Karpas-422 (cell line): ENCODE measurements at regions not wholly inside any gene's neighbourhood (a gene's known extent, or its start where the extent isn't known, plus 50 kb on each side); places are given as distances from the start of the nearest gene placed in this dataset.

Source experiments
- DNase-seq: peaks from one replicate; pipeline ENCODE4 v3.0.0-alpha.2; 2015
- H2AFZ ChIP-seq: fragments of 200-600 bp; sonication (generic); 2 replicates; pipeline ENCODE4 v1.6.1; 2014; ENCODE audit warnings: antibody characterized with exemption, low read length, mixed read lengths
- H3K27ac ChIP-seq: fragments of 200-600 bp; sonication (generic); 2 replicates; pipeline ENCODE4 v1.5.1; 2014; ENCODE audit warnings: mild to moderate bottlenecking, low read length, moderate library complexity
- H3K27me3 ChIP-seq: fragments of 200-600 bp; sonication (generic); 2 replicates; pipeline ENCODE4 v1.6.1; 2014; ENCODE audit warnings: low read length, mixed read lengths
- H3K36me3 ChIP-seq: fragments of 200-600 bp; sonication (generic); 2 replicates; pipeline ENCODE4 v1.6.1; 2014; ENCODE audit warnings: low read length, mixed read lengths; ENCODE audit not compliant: insufficient read depth
- H3K4me1 ChIP-seq: fragments of 200-600 bp; sonication (generic); 2 replicates; pipeline ENCODE4 v1.6.1; 2014; ENCODE audit warnings: mild to moderate bottlenecking, low read length, mixed read lengths
- H3K4me2 ChIP-seq: fragments of 200-600 bp; sonication (generic); 2 replicates; pipeline ENCODE4 v1.6.1; 2014; ENCODE audit warnings: low read length, low read depth, mild to moderate bottlenecking; ENCODE audit not compliant: poor library complexity, severe bottlenecking
- H3K4me3 ChIP-seq: fragments of 200-600 bp; sonication (generic); 2 replicates; pipeline ENCODE4 v1.5.1; 2014; ENCODE audit warnings: mild to moderate bottlenecking, antibody characterized with exemption, low read length, mixed read lengths
- H3K79me2 ChIP-seq: fragments of 200-600 bp; sonication (generic); 2 replicates; pipeline ENCODE4 v1.6.1; 2014; ENCODE audit warnings: mild to moderate bottlenecking, low read length, mixed read lengths
- H3K9ac ChIP-seq: fragments of 200-600 bp; sonication (generic); 2 replicates; pipeline ENCODE4 v1.6.0; 2014; ENCODE audit warnings: low read length
- H3K9me2 ChIP-seq: fragments of 200-600 bp; sonication (generic), shearing (Covaris generic); replicated peaks from 2 replicates; pipeline ENCODE4 v1.6.0; 2014; ENCODE audit warnings: mild to moderate bottlenecking, low read length, moderate library complexity; ENCODE audit not compliant: insufficient read depth
- H3K9me3 ChIP-seq: fragments of 300-700, 200-600 bp; sonication (generic); 2 replicates; pipeline ENCODE4 v1.6.1; 2014; ENCODE audit warnings: low read length, mixed read lengths
- H4K20me1 ChIP-seq: fragments of 200-600 bp; sonication (generic); 2 replicates; pipeline ENCODE4 v1.6.1; 2014; ENCODE audit warnings: mild to moderate bottlenecking, antibody characterized with exemption, low read length, low read depth; ENCODE audit not compliant: insufficient read depth

GRCh38 chr5:96023518-96023917 lies 61.9 kb upstream of the ELL2 start:
- Histone ChIP-seq H3K9ac (no peak overlapping the region), H3K79me2 (no peaks in the 10 kb centered on the region), H3K4me1 (no peaks in the 10 kb centered on the region), H3K9me2 (no peaks in the 10 kb centered on the region), H3K4me3 (no peak overlapping the region), H3K27ac (no peak overlapping the region), H3K4me2 (no peak overlapping the region), H2AFZ (no peak overlapping the region), H3K27me3 (no peaks in the 10 kb centered on the region), H4K20me1 (no peaks in the 10 kb centered on the region), H3K36me3 (no peaks in the 10 kb centered on the region), H3K9me3 (no peaks in the 10 kb centered on the region)
- no peak for DNase-seq

DNA sequence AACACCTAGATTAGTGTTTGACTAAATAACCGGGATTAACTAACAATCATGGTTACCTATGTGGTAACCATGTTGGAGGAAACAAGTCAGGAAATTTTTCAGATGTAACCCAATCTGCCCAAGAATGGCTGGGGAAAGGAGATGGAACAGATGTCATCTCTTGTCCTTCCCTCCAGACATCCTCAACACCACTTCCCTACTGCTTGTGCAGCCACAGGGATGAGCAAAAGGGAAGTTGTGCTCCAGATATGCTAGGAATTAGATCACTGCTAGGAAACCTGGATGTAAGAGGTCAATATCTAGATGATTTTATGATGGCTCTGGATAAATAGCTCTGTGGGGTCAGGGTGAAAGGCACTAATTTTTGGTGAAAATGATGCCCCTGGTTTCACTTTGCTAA lies 61.3 kb upstream of the ELL2 start:
- H3K27ac ChIP-seq, result no peak overlapping the region
- H3K4me2 ChIP-seq, result no peak overlapping the region
- DNase-seq, result no peak
- H3K9ac ChIP-seq, result no peak overlapping the region
- no peaks in the 10 kb centered on the region for H3K4me1 ChIP-seq
- H3K36me3 ChIP-seq, result no peaks in the 10 kb centered on the region
- no peaks in the 10 kb centered on the region for H3K9me3 ChIP-seq
- H3K79me2 ChIP-seq, result no peaks in the 10 kb centered on the region
- no peak overlapping the region for H2AFZ ChIP-seq
- H3K4me3 ChIP-seq, result no peak overlapping the region
- H3K27me3 ChIP-seq, result no peaks in the 10 kb centered on the region
- no peaks in the 10 kb centered on the region for H3K9me2 ChIP-seq
- no peaks in the 10 kb centered on the region for H4K20me1 ChIP-seq

- no peak for DNase-seq
- Histone ChIP-seq H3K79me2 (no peaks in the 10 kb centered on the region), H2AFZ (no peak overlapping the region), H3K36me3 (no peaks in the 10 kb centered on the region), H3K9me3 (no peaks in the 10 kb centered on the region), H3K9me2 (no peaks in the 10 kb centered on the region), H3K27ac (no peak overlapping the region), H4K20me1 (no peaks in the 10 kb centered on the region), H3K4me3 (no peak overlapping the region), H3K27me3 (no peaks in the 10 kb centered on the region), H3K9ac (no peak overlapping the region), H3K4me1 (no peaks in the 10 kb centered on the region), H3K4me2 (no peak overlapping the region)
Measured at GRCh38 chr5:96017951-96018350, 56.3 kb upstream of the ELL2 start.

DNA sequence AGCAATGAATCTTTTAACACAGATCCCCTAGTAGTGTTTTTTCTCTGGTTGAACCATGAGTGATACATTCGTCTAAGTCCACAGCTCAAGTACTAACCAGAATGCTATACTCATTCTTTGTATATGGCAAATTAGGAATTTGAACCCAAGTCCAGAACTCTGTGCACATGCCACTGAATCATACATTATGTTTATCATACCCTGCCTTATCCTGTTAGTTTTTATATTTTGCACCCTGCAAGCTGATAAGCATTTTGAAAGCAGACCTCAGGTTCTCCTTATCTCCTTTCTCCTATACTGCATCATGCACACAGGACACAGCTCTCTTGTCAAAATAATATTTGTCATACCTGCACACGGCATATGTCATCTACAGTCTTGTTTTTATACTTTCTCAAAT lies 54.6 kb upstream of the ELL2 start:
- no peaks in the 10 kb centered on the region for H3K4me1 ChIP-seq
- no peak overlapping the region for H3K27ac ChIP-seq
- H3K9me3 ChIP-seq, result no peaks in the 10 kb centered on the region
- no peaks in the 10 kb centered on the region for H3K9me2 ChIP-seq
- no peak overlapping the region for H3K4me3 ChIP-seq
- H3K9ac ChIP-seq, result no peak overlapping the region
- no peaks in the 10 kb centered on the region for H3K27me3 ChIP-seq
- H2AFZ ChIP-seq, result no peak overlapping the region
- no peaks in the 10 kb centered on the region for H4K20me1 ChIP-seq
- H3K36me3 ChIP-seq, result no peaks in the 10 kb centered on the region
- H3K79me2 ChIP-seq, result no peaks in the 10 kb centered on the region
- no peak for DNase-seq
- no peak overlapping the region for H3K4me2 ChIP-seq

DNA sequence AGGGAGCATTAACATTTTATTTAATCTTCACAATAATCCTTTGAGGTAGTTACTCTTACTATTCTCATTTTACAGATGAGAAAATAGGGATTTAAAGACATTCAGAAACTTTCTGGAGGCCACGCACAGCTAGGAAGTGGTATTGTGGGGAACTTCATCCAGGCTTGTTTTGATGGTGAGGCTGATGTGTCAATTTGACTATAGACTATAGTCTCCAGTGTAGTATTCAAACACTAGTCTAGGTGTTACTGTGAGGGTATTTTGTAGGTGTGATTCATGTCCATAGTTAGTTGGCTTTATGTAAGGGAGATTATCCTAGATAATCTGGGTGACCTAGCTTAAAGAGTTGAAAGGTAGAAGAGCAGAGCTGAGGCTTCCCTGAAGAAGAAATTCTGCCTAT lies 54.1 kb upstream of the ELL2 start:
- Histone ChIP-seq H3K27me3 (no peaks in the 10 kb centered on the region), H3K27ac (no peak overlapping the region), H2AFZ (no peak overlapping the region), H4K20me1 (no peaks in the 10 kb centered on the region), H3K4me1 (no peaks in the 10 kb centered on the region), H3K79me2 (no peaks in the 10 kb centered on the region), H3K9me3 (no peaks in the 10 kb centered on the region), H3K4me3 (no peak overlapping the region), H3K36me3 (no peaks in the 10 kb centered on the region), H3K4me2 (no peak overlapping the region), H3K9ac (no peak overlapping the region), H3K9me2 (no peaks in the 10 kb centered on the region)
- no peak for DNase-seq

GRCh38 chr5:96014395-96014794 lies 52.7 kb upstream of the ELL2 start:
- no peaks in the 10 kb centered on the region for H3K4me1 ChIP-seq
- DNase-seq, result no peak
- H3K27me3 ChIP-seq, result no peaks in the 10 kb centered on the region
- no peaks in the 10 kb centered on the region for H3K9me2 ChIP-seq
- no peak overlapping the region for H2AFZ ChIP-seq
- no peak overlapping the region for H3K4me3 ChIP-seq
- H3K4me2 ChIP-seq, result no peak overlapping the region
- no peak overlapping the region for H3K9ac ChIP-seq
- no peaks in the 10 kb centered on the region for H3K79me2 ChIP-seq
- H4K20me1 ChIP-seq, result no peaks in the 10 kb centered on the region
- H3K27ac ChIP-seq, result no peak overlapping the region
- no peaks in the 10 kb centered on the region for H3K9me3 ChIP-seq
- no peaks in the 10 kb centered on the region for H3K36me3 ChIP-seq

DNA sequence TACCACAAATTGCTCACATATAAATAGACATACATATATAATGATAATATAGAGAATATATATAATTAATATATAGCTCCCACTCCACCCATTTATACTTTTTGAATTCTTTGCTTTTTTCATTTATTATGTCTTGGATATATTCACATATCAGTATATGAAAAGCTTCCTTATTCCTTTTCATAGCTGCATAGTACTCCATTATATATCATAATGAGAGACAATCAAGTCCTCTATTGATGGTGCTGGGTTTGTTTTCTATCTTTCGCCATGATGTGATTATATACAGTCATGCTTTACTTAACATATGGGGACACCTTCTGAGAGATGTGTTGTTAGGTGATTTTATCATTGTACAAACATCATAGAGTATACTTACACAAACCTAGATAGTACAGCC lies 51.6 kb upstream of the ELL2 start:
- no peak overlapping the region for H3K27ac ChIP-seq
- H3K27me3 ChIP-seq, result no peaks in the 10 kb centered on the region
- H2AFZ ChIP-seq, result no peak overlapping the region
- no peak overlapping the region for H3K4me2 ChIP-seq
- H3K4me3 ChIP-seq, result no peak overlapping the region
- no peak for DNase-seq
- no peak overlapping the region for H3K9ac ChIP-seq
- H3K79me2 ChIP-seq, result no peaks in the 10 kb centered on the region
- H3K4me1 ChIP-seq, result no peaks in the 10 kb centered on the region
- no peaks in the 10 kb centered on the region for H3K9me3 ChIP-seq
- H3K36me3 ChIP-seq, result no peaks in the 10 kb centered on the region
- no peaks in the 10 kb centered on the region for H4K20me1 ChIP-seq
- H3K9me2 ChIP-seq, result no peaks in the 10 kb centered on the region

GRCh38 chr5:96012399-96012798 lies 50.7 kb upstream of the ELL2 start:
- Histone ChIP-seq H3K79me2 (no peaks in the 10 kb centered on the region), H2AFZ (no peak overlapping the region), H3K9me3 (no peaks in the 10 kb centered on the region), H3K36me3 (no peaks in the 10 kb centered on the region), H3K4me1 (no peaks in the 10 kb centered on the region), H3K4me2 (no peak overlapping the region), H3K27me3 (no peaks in the 10 kb centered on the region), H3K27ac (no peak overlapping the region), H4K20me1 (no peaks in the 10 kb centered on the region), H3K4me3 (no peak overlapping the region), H3K9ac (no peak overlapping the region), H3K9me2 (no peaks in the 10 kb centered on the region)
- no peak for DNase-seq
